ENCODE measurements at regions not wholly inside any gene's neighbourhood (a gene's known extent, or its start where the extent isn't known, plus 50 kb on each side); places are given as distances from the start of the nearest gene placed in this dataset.

GRCh38 chr18:70493461-70493860 is 204.6 kb downstream of the SOCS6 start:
- no peak for DNase-seq

- no peak for DNase-seq
Observed at GRCh38 chr18:70491734-70492348, 203.0 kb downstream of the SOCS6 start.

- DNase-seq: peak; percentile 32
Observed at GRCh38 chr18:70489986-70490933, 201.4 kb downstream of the SOCS6 start.

- DNase-seq: no peak
Observed at GRCh38 chr18:70489571-70489970, 200.7 kb downstream of the SOCS6 start.

GRCh38 chr18:70469916-70470315 is 181.1 kb downstream of the SOCS6 start:
- DNase-seq: no peak

- no peak for DNase-seq
Observed at GRCh38 chr18:70468861-70469547, 180.2 kb downstream of the SOCS6 start.

- no peak for DNase-seq
Observed at GRCh38 chr18:70464343-70465114, 175.7 kb downstream of the SOCS6 start.

- DNase-seq: no peak
Observed at GRCh38 chr18:70463085-70463484, 174.2 kb downstream of the SOCS6 start.

GRCh38 chr18:70462078-70462439 is 173.2 kb downstream of the SOCS6 start:
- DNase-seq: no peak

- no peak for DNase-seq
Observed at GRCh38 chr18:70461323-70462077, 172.7 kb downstream of the SOCS6 start.

GRCh38 chr18:70459731-70460130 is 170.9 kb downstream of the SOCS6 start:
- DNase-seq: no peak

- no peak for DNase-seq
Observed at GRCh38 chr18:70459251-70459650, 170.4 kb downstream of the SOCS6 start.

GRCh38 chr18:70457788-70458187 is 168.9 kb downstream of the SOCS6 start:
- no peak for DNase-seq

GRCh38 chr18:70457223-70457622 is 168.4 kb downstream of the SOCS6 start:
- no peak for DNase-seq

- no peak for DNase-seq
Observed at GRCh38 chr18:70456376-70456775, 167.5 kb downstream of the SOCS6 start.

- no peak for DNase-seq
Observed at GRCh38 chr18:70455731-70456130, 166.9 kb downstream of the SOCS6 start.

GRCh38 chr18:70454704-70455322 is 166.0 kb downstream of the SOCS6 start:
- peak; percentile 8 for DNase-seq

GRCh38 chr18:70453058-70453775 is 164.4 kb downstream of the SOCS6 start:
- DNase-seq: no peak

GRCh38 chr18:70452501-70452900 is 163.7 kb downstream of the SOCS6 start:
- no peak for DNase-seq

Measured in skin of body (tissue), 1 donor.